CD14-positive monocyte (primary cell): ENCODE measurements at regions not wholly inside any gene's neighbourhood (a gene's known extent, or its start where the extent isn't known, plus 50 kb on each side); places are given as distances from the start of the nearest gene placed in this dataset.

Experiments used
- DNase-seq, 3 donors: peaks; one replicate each; pipeline ENCODE4 v3.0.0-alpha.2; 2011 to 2022
- H2AFZ ChIP-seq: 2 replicates; pipeline ENCODE4 v1.6.0; 2012; ENCODE audit warnings: mild to moderate bottlenecking, low read depth, low read length, inconsistent platforms; ENCODE audit not compliant: insufficient read depth, poor library complexity, severe bottlenecking
- H3K27ac ChIP-seq, 2 donors: 1 replicate in 1 of 2; 2 replicates in 1 of 2; pipeline ENCODE4 v1.5.1; 2012 to 2013; ENCODE audit warnings: low read length in 2 of 2, control low read depth in 1 of 2, inconsistent platforms in 1 of 2, low read depth in 1 of 2, mild to moderate bottlenecking in 1 of 2
- H3K27me3 ChIP-seq, 2 donors: one replicate each; pipeline versions ENCODE4 v1.6.0 to v1.6.1; 2011 to 2013; ENCODE audit warnings: low read length in 2 of 2; ENCODE audit not compliant: control insufficient read depth in 2 of 2, insufficient read depth in 2 of 2
- H3K36me3 ChIP-seq, 2 donors: replicated peaks in 1 of 2; 1 replicate in 1 of 2; 2 replicates in 1 of 2; pipeline versions ENCODE4 v1.5.1 to v1.6.1; 2012 to 2013; ENCODE audit warnings: low read length in 2 of 2, control low read depth in 1 of 2, inconsistent platforms in 1 of 2, mild to moderate bottlenecking in 1 of 2; ENCODE audit not compliant: insufficient read depth in 2 of 2, control insufficient read depth in 1 of 2
- H3K4me1 ChIP-seq, 2 donors: 1 replicate in 1 of 2; 2 replicates in 1 of 2; pipeline versions ENCODE4 v1.5.1 to v1.6.1; 2012 to 2013; ENCODE audit warnings: low read length in 2 of 2, control low read depth in 1 of 2, inconsistent platforms in 1 of 2, mild to moderate bottlenecking in 1 of 2, moderate library complexity in 1 of 2; ENCODE audit not compliant: insufficient read depth in 2 of 2, control insufficient read depth in 1 of 2
- H3K4me2 ChIP-seq: replicated peaks from 2 replicates; pipeline ENCODE3; 2012; ENCODE audit warnings: low read length, moderate library complexity, mild to moderate bottlenecking; ENCODE audit not compliant: poor library complexity, severe bottlenecking; ENCODE audit errors: extremely low read depth
- H3K4me3 ChIP-seq, 3 experiments: fragments of 200-600 bp in 1 of 3; sonication (generic) in 1 of 3; replicated peaks in 1 of 3; 1 replicate in 2 of 3; 2 replicates in 1 of 3; pipeline ENCODE4 v1.5.1; 2011 to 2013; ENCODE audit warnings: low read length in 3 of 3, mild to moderate bottlenecking in 3 of 3, control low read depth in 2 of 3, low read depth in 2 of 3, inconsistent platforms in 1 of 3, moderate library complexity in 1 of 3
- H3K79me2 ChIP-seq: 2 replicates; pipeline ENCODE4 v1.6.0; 2012; ENCODE audit warnings: mild to moderate bottlenecking, control low read depth, inconsistent platforms, low read length, moderate library complexity; ENCODE audit not compliant: insufficient read depth
- H3K9ac ChIP-seq: 2 replicates; pipeline ENCODE4 v1.6.0; 2017; ENCODE audit warnings: low read length, mild to moderate bottlenecking; ENCODE audit not compliant: insufficient read depth, poor library complexity, severe bottlenecking
- H3K9me3 ChIP-seq, 2 donors: replicated peaks in 1 of 2; 1 replicate in 1 of 2; 2 replicates in 1 of 2; pipeline versions ENCODE4 v1.5.1 to v1.6.1; 2012 to 2013; ENCODE audit warnings: low read length in 2 of 2, control low read depth in 1 of 2; ENCODE audit not compliant: control insufficient read depth in 1 of 2, insufficient read depth in 1 of 2
- H4K20me1 ChIP-seq: 2 replicates; pipeline ENCODE4 v1.6.0; 2012; ENCODE audit warnings: mild to moderate bottlenecking, low read length, control low read depth, moderate library complexity; ENCODE audit not compliant: insufficient read depth
- H3K27ac Mint-ChIP-seq, 7 donors: one replicate each; pipeline ENCODE4 v1.8.0; 2020; ENCODE audit warnings: mild to moderate bottlenecking in 7 of 7, mixed read lengths in 7 of 7, moderate library complexity in 6 of 7, inconsistent platforms in 2 of 7
- H3K27me3 Mint-ChIP-seq, 3 donors: one replicate each; pipeline ENCODE4 v1.8.0; 2021 to 2022; ENCODE audit warnings: low read depth in 3 of 3, mild to moderate bottlenecking in 3 of 3, mixed read lengths in 3 of 3, moderate library complexity in 3 of 3, inconsistent platforms in 1 of 3
- H3K36me3 Mint-ChIP-seq, 2 donors: one replicate each; pipeline ENCODE4 v1.8.0; 2020; ENCODE audit warnings: mixed read lengths in 2 of 2, inconsistent platforms in 1 of 2, mild to moderate bottlenecking in 1 of 2
- H3K4me1 Mint-ChIP-seq: one replicate; pipeline ENCODE4 v1.8.0; 2020; ENCODE audit warnings: mild to moderate bottlenecking, mixed read lengths
- H3K4me3 Mint-ChIP-seq, 2 donors: one replicate each; pipeline ENCODE4 v1.8.0; 2020; ENCODE audit warnings: mild to moderate bottlenecking in 2 of 2, mixed read lengths in 2 of 2, moderate library complexity in 1 of 2
- H3K9me3 Mint-ChIP-seq, 7 donors: one replicate each; pipeline ENCODE4 v1.8.0; 2020 to 2022; ENCODE audit warnings: mixed read lengths in 7 of 7, mild to moderate bottlenecking in 6 of 7, moderate library complexity in 6 of 7, inconsistent platforms in 2 of 7
- WGBS: methylation state at CpG from one replicate; pipeline ENCODE4 v1.1.5; 2013; ENCODE audit warnings: missing lambda C conversion rate; ENCODE audit not compliant: insufficient coverage; 5-methylcytosine and 5-hydroxymethylcytosine counted together
- intact Hi-C, 2 donors: fragments of 100-400 bp; cut with micrococcal nuclease; formaldehyde crosslinking; loops; one replicate each; pipeline versions ENCODE4 v1.15.0 to v1.15.1; 2023
- TF ChIP-seq, protein P1 (sequence below): fragments of 200-600 bp; IDR thresholded peaks from one replicate; pipeline ENCODE4 v1.8.0; 2022; ENCODE audit warnings: antibody characterized with exemption, mild to moderate bottlenecking

DNA sequence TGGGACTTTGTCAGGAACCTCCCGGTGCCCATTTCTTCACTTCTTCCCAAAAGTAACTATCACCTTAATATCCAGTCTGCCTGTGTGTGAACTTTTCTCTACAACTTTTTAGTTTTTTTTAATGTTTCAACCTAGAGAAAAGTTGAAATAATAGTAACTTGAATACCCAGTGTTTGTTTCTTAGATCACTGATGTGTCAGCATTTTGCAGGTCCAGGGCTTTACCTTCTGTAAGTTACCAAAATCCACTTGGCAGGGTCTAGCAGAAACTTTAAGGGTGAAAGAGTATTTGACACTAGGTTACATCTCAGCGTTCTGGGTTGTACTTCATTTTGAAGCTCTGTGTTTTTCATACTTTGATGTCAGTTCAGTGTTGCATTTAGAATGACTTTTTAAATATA lies 372.7 kb downstream of the ARL4A start:
- H3K27ac ChIP-seq, result no peak overlapping the region

DNA sequence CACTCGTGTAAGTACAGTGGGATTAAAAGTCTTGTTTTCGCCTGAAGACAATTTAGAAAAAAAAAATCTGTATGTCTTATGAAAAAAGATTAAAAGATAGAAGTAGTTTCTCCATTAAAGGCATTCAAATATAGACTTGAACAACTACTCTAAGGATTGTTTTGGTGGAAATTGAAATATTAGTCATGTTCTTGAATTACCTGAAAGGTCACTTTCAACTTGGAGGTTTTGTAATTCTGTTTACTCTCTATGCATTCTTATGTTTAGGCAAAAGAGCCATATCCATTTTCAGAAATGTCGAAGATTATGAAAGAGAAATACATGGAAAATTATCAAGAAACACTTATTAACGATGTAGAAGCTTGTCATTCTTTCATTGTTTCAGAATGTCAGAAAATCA lies 373.7 kb downstream of the ARL4A start:
- TF ChIP-seq, protein P1, sequence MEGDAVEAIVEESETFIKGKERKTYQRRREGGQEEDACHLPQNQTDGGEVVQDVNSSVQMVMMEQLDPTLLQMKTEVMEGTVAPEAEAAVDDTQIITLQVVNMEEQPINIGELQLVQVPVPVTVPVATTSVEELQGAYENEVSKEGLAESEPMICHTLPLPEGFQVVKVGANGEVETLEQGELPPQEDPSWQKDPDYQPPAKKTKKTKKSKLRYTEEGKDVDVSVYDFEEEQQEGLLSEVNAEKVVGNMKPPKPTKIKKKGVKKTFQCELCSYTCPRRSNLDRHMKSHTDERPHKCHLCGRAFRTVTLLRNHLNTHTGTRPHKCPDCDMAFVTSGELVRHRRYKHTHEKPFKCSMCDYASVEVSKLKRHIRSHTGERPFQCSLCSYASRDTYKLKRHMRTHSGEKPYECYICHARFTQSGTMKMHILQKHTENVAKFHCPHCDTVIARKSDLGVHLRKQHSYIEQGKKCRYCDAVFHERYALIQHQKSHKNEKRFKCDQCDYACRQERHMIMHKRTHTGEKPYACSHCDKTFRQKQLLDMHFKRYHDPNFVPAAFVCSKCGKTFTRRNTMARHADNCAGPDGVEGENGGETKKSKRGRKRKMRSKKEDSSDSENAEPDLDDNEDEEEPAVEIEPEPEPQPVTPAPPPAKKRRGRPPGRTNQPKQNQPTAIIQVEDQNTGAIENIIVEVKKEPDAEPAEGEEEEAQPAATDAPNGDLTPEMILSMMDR, result no peak
- intact Hi-C loops, result no loop called here
- H3K27ac Mint-ChIP-seq, result no peak overlapping the region

More for the DNA sequence above, 372.7 kb downstream of the ARL4A start:
- Mint-ChIP-seq H3K27ac (no peak overlapping the region), H3K4me3 (no peak overlapping the region), H3K9me3 (peaks cover 0 to 3% (median 0%) of the 10 kb centered on the region in 7 donors), H3K36me3 (no peaks in the 10 kb centered on the region), H3K4me1 (peaks cover 30% of the 10 kb centered on the region), H3K27me3 (no peaks in the 10 kb centered on the region)
- Histone ChIP-seq H3K4me3 (no peak overlapping the region), H3K27me3 (no peaks in the 10 kb centered on the region), H3K9me3 (no peaks in the 10 kb centered on the region), H4K20me1 (no peaks in the 10 kb centered on the region), H3K79me2 (no peaks in the 10 kb centered on the region), H3K36me3 (no peaks in the 10 kb centered on the region), H2AFZ (no peak overlapping the region), H3K9ac (no peak overlapping the region), H3K4me2 (no peak overlapping the region), H3K4me1 (peaks cover 24 to 32% of the 10 kb centered on the region in 2 donors)
- WGBS, result 100% methylated on average over 1 of the region's 2 CpGs
- intact Hi-C loops, result no loop called here
- TF ChIP-seq, protein P1, result no peak
- no peak for DNase-seq

More for the DNA sequence above, 373.7 kb downstream of the ARL4A start:
- Histone ChIP-seq H3K27ac (no peak overlapping the region), H3K9me3 (no peaks in the 10 kb centered on the region), H4K20me1 (no peaks in the 10 kb centered on the region), H3K79me2 (no peaks in the 10 kb centered on the region), H3K36me3 (no peaks in the 10 kb centered on the region), H2AFZ (no peak overlapping the region), H3K27me3 (no peaks in the 10 kb centered on the region), H3K4me3 (no peak overlapping the region), H3K4me2 (no peak overlapping the region), H3K9ac (no peak overlapping the region), H3K4me1 (peaks cover 18 to 25% of the 10 kb centered on the region in 2 donors)
- WGBS, result no CpG with 5 or more reads among the region's 4 CpGs
- H3K4me3 Mint-ChIP-seq, result no peak overlapping the region
- H3K36me3 Mint-ChIP-seq, result no peaks in the 10 kb centered on the region
- H3K27me3 Mint-ChIP-seq, result no peaks in the 10 kb centered on the region
- H3K4me1 Mint-ChIP-seq, result peaks cover 22% of the 10 kb centered on the region
- no peak for DNase-seq
- H3K9me3 Mint-ChIP-seq, result peaks cover 0 to 3% (median 0%) of the 10 kb centered on the region in 7 donors
